H9 (cell line): ENCODE measurements at regions not wholly inside any gene's neighbourhood (a gene's known extent, or its start where the extent isn't known, plus 50 kb on each side); places are given as distances from the start of the nearest gene placed in this dataset.

Experiments
- DNase-seq: peaks from one replicate; pipeline ENCODE4 v3.0.0-alpha.2; 2017
- H2AFZ ChIP-seq: one replicate; pipeline ENCODE4 v1.6.1; 2013; ENCODE audit warnings: mild to moderate bottlenecking, low read length, control low read depth, moderate library complexity
- H2AK5ac ChIP-seq: 2 replicates; pipeline ENCODE4 v1.6.1; 2013; ENCODE audit warnings: low read length, control low read depth, mixed read lengths; ENCODE audit not compliant: insufficient read length
- H2BK120ac ChIP-seq: one replicate; pipeline ENCODE4 v1.6.1; 2013; ENCODE audit warnings: low read depth, mild to moderate bottlenecking, low read length, control low read depth, inconsistent platforms; ENCODE audit not compliant: poor library complexity, severe bottlenecking
- H2BK12ac ChIP-seq: 2 replicates; pipeline ENCODE4 v1.6.1; 2013; ENCODE audit warnings: low read length, control low read depth, mixed read lengths, low read depth; ENCODE audit not compliant: insufficient read length
- H2BK15ac ChIP-seq: 2 replicates; pipeline ENCODE4 v1.6.1; 2013; ENCODE audit warnings: low read depth, low read length, control low read depth
- H2BK20ac ChIP-seq: one replicate; pipeline ENCODE4 v1.6.1; 2013; ENCODE audit warnings: low read depth, mild to moderate bottlenecking, low read length, control low read depth, inconsistent platforms; ENCODE audit not compliant: poor library complexity, severe bottlenecking
- H2BK5ac ChIP-seq: 2 replicates; pipeline ENCODE4 v1.6.1; 2013; ENCODE audit warnings: low read length, control low read depth, mixed read lengths; ENCODE audit not compliant: insufficient read length
- H3K14ac ChIP-seq: 2 replicates; pipeline ENCODE4 v1.6.1; 2013; ENCODE audit warnings: low read length, control low read depth; ENCODE audit not compliant: insufficient read depth
- H3K18ac ChIP-seq: 2 replicates; pipeline ENCODE4 v1.6.1; 2013; ENCODE audit warnings: low read depth, mild to moderate bottlenecking, mixed read lengths, low read length, control low read depth; ENCODE audit not compliant: insufficient read length
- H3K23ac ChIP-seq: 2 replicates; pipeline ENCODE4 v1.6.1; 2013; ENCODE audit warnings: low read length, control low read depth, mixed read lengths, low read depth; ENCODE audit not compliant: insufficient read length
- H3K23me2 ChIP-seq: 2 replicates; pipeline ENCODE4 v1.6.1; 2013; ENCODE audit warnings: low read depth, mild to moderate bottlenecking, mixed read lengths, low read length, control low read depth; ENCODE audit not compliant: insufficient read length, poor library complexity, severe bottlenecking
- H3K27ac ChIP-seq: 2 replicates; pipeline ENCODE4 v1.5.1; 2013; ENCODE audit warnings: low read length, control low read depth, mixed read lengths, low read depth; ENCODE audit not compliant: insufficient read length
- H3K27me3 ChIP-seq: 2 replicates; pipeline ENCODE4 v1.6.1; 2013; ENCODE audit warnings: low read length, control low read depth, inconsistent platforms; ENCODE audit not compliant: insufficient read depth
- H3K4ac ChIP-seq: 2 replicates; pipeline ENCODE4 v1.6.1; 2013; ENCODE audit warnings: low read depth, mild to moderate bottlenecking, control low read depth, inconsistent platforms, low read length, moderate library complexity
- H3K4me1 ChIP-seq: 2 replicates; pipeline ENCODE4 v1.6.1; 2013; ENCODE audit warnings: low read length, control low read depth, inconsistent platforms; ENCODE audit not compliant: insufficient read depth
- H3K4me2 ChIP-seq: 2 replicates; pipeline ENCODE4 v1.6.1; 2013; ENCODE audit warnings: low read length, control low read depth, mixed read lengths; ENCODE audit not compliant: insufficient read length, insufficient read depth
- H3K56ac ChIP-seq: 2 replicates; pipeline ENCODE4 v1.6.1; 2013; ENCODE audit warnings: low read depth, mild to moderate bottlenecking, mixed read lengths, low read length, control low read depth; ENCODE audit not compliant: insufficient read length
- H3K79me1 ChIP-seq: 2 replicates; pipeline ENCODE4 v1.6.1; 2013; ENCODE audit warnings: low read depth, mild to moderate bottlenecking, moderate library complexity, low read length, control low read depth, inconsistent platforms; ENCODE audit not compliant: insufficient read depth, poor library complexity, severe bottlenecking
- H3K79me2 ChIP-seq: 2 replicates; pipeline ENCODE4 v1.6.1; 2013; ENCODE audit warnings: low read length, control low read depth, inconsistent platforms; ENCODE audit not compliant: insufficient read depth
- H3K9ac ChIP-seq: 2 replicates; pipeline ENCODE4 v1.6.1; 2013; ENCODE audit warnings: low read length, control low read depth, mixed read lengths; ENCODE audit not compliant: insufficient read length; ENCODE audit errors: extremely low read depth
- H3K9me3 ChIP-seq: one replicate; pipeline ENCODE4 v1.6.1; 2013; ENCODE audit warnings: low read depth, low read length, inconsistent platforms; ENCODE audit not compliant: control insufficient read depth
- H3T11ph ChIP-seq: one replicate; pipeline ENCODE4 v1.6.1; 2013; ENCODE audit warnings: mild to moderate bottlenecking, low read length, control low read depth, inconsistent platforms
- H4K20me1 ChIP-seq: one replicate; pipeline ENCODE4 v1.6.1; 2013; ENCODE audit not compliant: control insufficient read depth, insufficient read length, insufficient read depth
- H4K5ac ChIP-seq: 2 replicates; pipeline ENCODE4 v1.6.1; 2013; ENCODE audit warnings: low read depth, mild to moderate bottlenecking, mixed read lengths, low read length, control low read depth; ENCODE audit not compliant: insufficient read length
- H4K8ac ChIP-seq: replicated peaks from 2 replicates; pipeline ENCODE4 v1.6.1; 2013; ENCODE audit warnings: low read length, control low read depth, mixed read lengths, low read depth; ENCODE audit not compliant: insufficient read length
- H4K91ac ChIP-seq: 2 replicates; pipeline ENCODE4 v1.6.1; 2013; ENCODE audit warnings: low read depth, mild to moderate bottlenecking, moderate library complexity, mixed read lengths, low read length, control low read depth; ENCODE audit not compliant: insufficient read length
- H3K27ac Mint-ChIP-seq, 3 experiments: 2 replicates in 2 of 3; 3 replicates in 1 of 3; pipeline ENCODE4 v1.8.0; 2020 to 2021; ENCODE audit warnings: mixed read lengths in 3 of 3, mild to moderate bottlenecking in 1 of 3, moderate library complexity in 1 of 3
- H3K27me3 Mint-ChIP-seq: 2 replicates; pipeline ENCODE4 v1.8.0; 2021; ENCODE audit warnings: low read depth, mild to moderate bottlenecking, moderate library complexity, mixed read lengths
- H3K36me3 Mint-ChIP-seq, 3 experiments: 2 replicates in 2 of 3; 3 replicates in 1 of 3; pipeline ENCODE4 v1.8.0; 2020 to 2021; ENCODE audit warnings: low read depth in 3 of 3, mixed read lengths in 3 of 3; ENCODE audit not compliant: insufficient read depth in 1 of 3
- H3K4me1 Mint-ChIP-seq, 2 experiments: 2 replicates each; pipeline ENCODE4 v1.8.0; 2020; ENCODE audit warnings: mixed read lengths in 2 of 2
- H3K4me3 Mint-ChIP-seq, 2 experiments: 2 replicates in 1 of 2; 3 replicates in 1 of 2; pipeline ENCODE4 v1.8.0; 2020 to 2021; ENCODE audit warnings: mild to moderate bottlenecking in 2 of 2, mixed read lengths in 2 of 2, moderate library complexity in 1 of 2
- H3K9me3 Mint-ChIP-seq, 2 experiments: 2 replicates in 1 of 2; 3 replicates in 1 of 2; pipeline ENCODE4 v1.8.0; 2020; ENCODE audit warnings: mild to moderate bottlenecking in 2 of 2, mixed read lengths in 2 of 2, moderate library complexity in 1 of 2
- CTCF ChIP-seq: fragments of 200-600 bp; sonication (generic); conservative IDR thresholded peaks from 3 replicates; pipeline ENCODE4 v1.8.0; 2021; ENCODE audit warnings: antibody characterized with exemption, mild to moderate bottlenecking
- whole genome bisulfite sequencing: extraction: QIAGEN DNeasy Blood & Tissue Kit; methylation state at CpG from one replicate; pipeline ENCODE4 v1.1.7; 2013; ENCODE audit warnings: missing lambda C conversion rate, low lambda C conversion rate, mixed read lengths; ENCODE audit not compliant: insufficient read length; ENCODE audit errors: extremely low coverage; 5-methylcytosine and 5-hydroxymethylcytosine counted together

DNA sequence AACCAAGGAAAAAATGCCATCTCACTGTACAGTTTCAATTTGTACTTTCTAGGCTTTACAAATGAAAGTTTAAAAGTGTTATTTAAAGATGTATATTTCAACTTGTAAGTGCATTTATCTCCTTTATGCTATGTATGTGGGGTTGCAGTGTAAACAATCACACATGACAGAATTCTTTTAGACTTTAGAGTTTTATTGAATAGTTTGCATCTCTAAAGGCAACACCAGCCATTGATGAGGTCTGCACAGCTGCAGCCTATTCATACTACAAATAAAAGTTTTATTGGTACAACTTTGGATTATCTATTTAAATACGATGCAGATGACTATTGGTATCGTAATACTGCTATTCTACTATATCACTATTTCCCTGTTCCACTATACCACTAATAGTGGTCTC lies 894.4 kb upstream of the B3GALT2 start:
- H3K27ac ChIP-seq = no peak overlapping the region
- H3K79me1 ChIP-seq = no peaks in the 10 kb centered on the region
- no peak overlapping the region for H3K9ac ChIP-seq
- no CpG with 5 or more reads among the region's 2 CpGs for WGBS
- no peaks in the 10 kb centered on the region for H3K4me1 ChIP-seq
- H3K27ac Mint-ChIP-seq = no peak overlapping the region
- no peak for TF ChIP-seq CTCF
- H4K8ac ChIP-seq = no peak overlapping the region
- no peak overlapping the region for H2AFZ ChIP-seq
- H3K4ac ChIP-seq = no peak overlapping the region
- no peak overlapping the region for H4K5ac ChIP-seq
- no peak overlapping the region for H3K23ac ChIP-seq
- H3K4me1 Mint-ChIP-seq = peaks cover 0 to 7% of the 10 kb centered on the region in 2 experiments; a peak in 2 of 4 replicates
- no peaks in the 10 kb centered on the region for H3K79me2 ChIP-seq
- H2BK120ac ChIP-seq = no peak overlapping the region
- no peak overlapping the region for H3K56ac ChIP-seq
- no peaks in the 10 kb centered on the region for H3K27me3 ChIP-seq
- no peak overlapping the region for H2AK5ac ChIP-seq
- no peak overlapping the region for H3K18ac ChIP-seq
- H3K23me2 ChIP-seq = no peaks in the 10 kb centered on the region
- no peak overlapping the region for H2BK20ac ChIP-seq
- no peak overlapping the region for H4K91ac ChIP-seq
- H3K27me3 Mint-ChIP-seq = no peaks in the 10 kb centered on the region
- no peak overlapping the region for H3K14ac ChIP-seq
- H3K36me3 Mint-ChIP-seq = no peaks in the 10 kb centered on the region
- H4K20me1 ChIP-seq = no peaks in the 10 kb centered on the region
- no peak for DNase-seq
- no peak overlapping the region for H2BK12ac ChIP-seq
- H3T11ph ChIP-seq = no peak overlapping the region
- no peak overlapping the region for H3K4me2 ChIP-seq
- no peak overlapping the region for H2BK5ac ChIP-seq
- no peak overlapping the region for H3K4me3 Mint-ChIP-seq
- no peaks in the 10 kb centered on the region for H3K9me3 ChIP-seq
- no peak overlapping the region for H2BK15ac ChIP-seq
- peaks cover 0 to 3% of the 10 kb centered on the region in 2 experiments; a peak in 1 of 5 replicates for H3K9me3 Mint-ChIP-seq
